ENCODE measurements at regions not wholly inside any gene's neighbourhood (a gene's known extent, or its start where the extent isn't known, plus 50 kb on each side); places are given as distances from the start of the nearest gene placed in this dataset.
"Not testable (repeated sequence)": the region's sequence is repeated elsewhere in the genome, so short reads cannot be mapped to it uniquely, and the experiment has no call there.

GRCh38 chr3:95711789-95712188 lies 1102.6 kb upstream of the EPHA6 start:
- no peak for DNase-seq

DNA sequence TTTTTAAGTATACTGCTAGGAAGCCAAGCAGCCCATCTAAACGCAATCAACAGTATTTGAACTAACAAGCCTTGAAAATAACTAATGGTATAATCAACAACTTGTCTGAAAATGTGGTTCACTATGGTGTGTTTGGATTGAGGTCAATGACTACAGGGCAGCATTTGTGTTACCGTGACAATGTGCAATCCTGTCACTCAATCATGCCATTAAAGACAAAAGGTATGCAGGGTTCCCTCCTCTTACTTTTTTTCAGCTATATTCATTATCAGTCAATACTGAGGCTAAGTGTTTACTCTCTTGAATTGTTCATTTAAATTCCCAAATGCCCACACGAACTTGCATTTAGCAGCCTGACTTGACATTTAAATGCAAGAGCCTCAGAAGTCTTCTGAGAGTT lies 1099.3 kb upstream of the EPHA6 start:
- no peak for DNase-seq

- DNase-seq: no peak
Observed at GRCh38 chr3:95717048-95717447, 1097.3 kb upstream of the EPHA6 start.

GRCh38 chr3:95718168-95718567 lies 1096.2 kb upstream of the EPHA6 start:
- no peak for DNase-seq

DNA sequence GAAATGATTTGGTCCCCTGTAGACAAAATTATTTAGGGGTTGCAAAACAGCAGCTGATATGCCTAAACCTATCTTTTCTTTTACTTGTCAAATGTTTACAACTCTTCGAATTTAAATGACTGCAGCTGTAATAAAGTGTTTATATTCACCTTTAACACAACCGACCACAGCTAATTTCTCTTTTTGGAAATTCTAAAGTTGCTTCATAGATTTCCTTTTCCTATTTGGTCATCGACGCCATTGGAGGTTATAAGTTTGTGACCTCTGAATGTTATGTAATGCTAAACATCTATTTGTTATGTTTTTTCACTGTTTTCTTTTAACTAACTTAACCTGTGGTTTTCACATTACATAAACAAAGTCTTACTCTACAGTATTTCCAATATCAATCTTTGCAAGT lies 1094.9 kb upstream of the EPHA6 start:
- no peak for DNase-seq

- DNase-seq: no peak
Observed at GRCh38 chr3:95721938-95722337, 1092.5 kb upstream of the EPHA6 start.

DNA sequence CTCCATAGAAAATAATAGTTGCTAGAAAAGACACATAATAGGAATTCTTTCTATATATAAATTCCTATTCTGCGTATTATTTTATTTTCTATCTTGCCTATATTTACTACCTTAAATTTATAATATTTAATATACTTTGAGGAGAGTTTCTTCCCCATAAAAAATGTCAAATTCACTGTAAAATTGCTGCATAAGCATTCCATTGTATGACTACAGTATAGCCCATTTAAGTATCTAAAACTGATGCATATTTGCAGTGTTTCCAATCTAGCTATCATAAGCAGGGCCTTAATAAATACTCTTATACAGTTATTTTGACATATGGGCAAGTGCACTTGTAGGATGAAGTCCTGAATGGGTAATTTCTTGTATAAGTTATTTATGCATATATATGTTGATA lies 1088.6 kb upstream of the EPHA6 start:
- DNase-seq: no peak

GRCh38 chr3:95731753-95732152 lies 1082.6 kb upstream of the EPHA6 start:
- DNase-seq: no peak

GRCh38 chr3:95733336-95733735 lies 1081.1 kb upstream of the EPHA6 start:
- no peak for DNase-seq

DNA sequence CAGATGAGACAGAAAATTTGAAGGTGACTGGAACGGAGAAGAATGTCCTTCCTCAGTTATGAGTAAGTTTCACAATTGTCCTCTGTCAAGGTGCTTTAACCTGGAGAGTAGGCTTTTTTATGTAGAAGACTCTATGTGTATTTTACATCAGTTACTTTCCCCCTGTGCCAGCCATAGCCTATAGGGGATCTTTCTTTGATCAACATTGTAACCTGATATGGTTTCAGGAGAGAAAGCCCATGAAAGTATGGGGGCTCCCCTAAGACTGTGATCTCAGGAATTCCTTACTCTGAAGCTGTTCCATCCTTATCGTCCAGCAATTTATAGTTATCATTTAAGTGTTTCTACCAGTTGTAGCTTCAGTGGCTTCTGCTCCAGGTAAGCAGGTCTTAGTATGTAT lies 1076.3 kb upstream of the EPHA6 start:
- DNase-seq: no peak

- not testable (repeated sequence) for DNase-seq
Observed at GRCh38 chr3:95744896-95745295, 1069.5 kb upstream of the EPHA6 start.

DNA sequence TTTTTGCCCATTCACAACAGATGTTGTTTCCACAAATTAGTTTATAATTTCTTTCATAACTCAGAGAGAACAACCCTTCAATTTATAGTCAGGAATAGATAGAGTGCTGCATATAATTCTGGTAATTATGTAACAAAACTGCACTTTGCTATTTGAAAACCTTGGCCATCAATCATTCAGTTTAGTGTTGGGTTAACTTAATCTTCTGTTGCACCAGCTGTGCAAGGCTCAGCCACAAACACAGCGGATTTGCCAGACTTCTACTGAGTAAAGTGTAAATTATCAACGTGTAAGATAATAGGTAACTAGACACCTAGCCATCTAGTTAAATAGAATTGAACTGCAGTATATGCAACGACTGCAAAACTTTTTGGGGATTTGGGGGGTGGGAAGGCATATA lies 1064.3 kb upstream of the EPHA6 start:
- no peak for DNase-seq

DNA sequence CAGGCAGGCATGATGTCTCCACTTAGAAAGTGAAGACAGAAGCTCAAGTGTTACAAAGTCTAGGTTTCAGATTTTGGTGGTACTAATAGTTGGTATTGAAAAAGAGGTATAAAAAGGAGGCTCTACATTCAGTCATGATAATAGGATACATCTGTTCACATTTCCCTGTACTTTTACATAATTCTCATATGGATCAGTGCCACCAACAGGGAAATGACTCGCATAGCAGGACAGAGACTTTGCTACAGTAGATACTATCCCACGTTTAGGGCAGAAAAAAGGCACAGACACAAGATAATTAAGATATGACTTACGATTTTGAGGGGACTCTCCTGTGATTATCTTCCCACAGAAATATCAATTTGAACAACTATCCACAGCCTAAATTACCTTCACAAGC lies 1062.9 kb upstream of the EPHA6 start:
- no peak for DNase-seq

GRCh38 chr3:95752199-95752598 lies 1062.2 kb upstream of the EPHA6 start:
- DNase-seq: no peak

- no peak for DNase-seq
Observed at GRCh38 chr3:95758707-95759106, 1055.7 kb upstream of the EPHA6 start.

DNA sequence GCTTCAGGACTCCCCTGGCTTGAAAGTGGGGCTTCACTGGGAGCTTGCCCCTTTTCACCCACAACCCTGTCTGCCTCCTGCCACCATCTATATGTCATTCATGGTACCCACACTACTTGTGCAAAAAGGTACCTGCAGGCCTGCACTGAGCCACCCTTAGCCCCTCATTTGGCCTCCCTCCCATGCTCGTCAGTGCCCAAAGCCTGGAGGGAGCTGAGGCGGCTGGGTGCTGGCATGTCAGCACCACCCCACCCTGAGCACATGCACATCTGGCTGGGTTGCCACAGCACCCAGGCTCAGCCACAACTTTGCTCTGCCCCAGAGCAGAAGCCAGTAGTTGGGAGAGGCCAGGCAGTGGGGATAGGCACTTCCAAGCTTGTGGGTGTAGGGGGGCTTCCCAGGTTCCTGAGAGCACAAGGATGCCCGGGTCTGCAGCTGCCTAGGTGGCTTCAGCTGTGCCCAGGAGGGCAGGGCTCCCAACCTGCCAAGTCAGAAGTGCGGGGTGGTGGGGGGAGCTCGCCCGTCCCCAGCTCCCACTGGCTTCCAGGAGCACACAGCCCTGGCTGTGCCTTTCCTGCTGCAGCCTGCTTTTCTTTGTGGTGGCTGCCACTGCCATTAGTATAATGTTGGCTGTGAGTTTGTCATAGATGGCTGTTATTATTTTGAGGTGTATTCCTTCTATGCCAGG lies 1054.6 kb upstream of the EPHA6 start:
- no peak for DNase-seq

DNA sequence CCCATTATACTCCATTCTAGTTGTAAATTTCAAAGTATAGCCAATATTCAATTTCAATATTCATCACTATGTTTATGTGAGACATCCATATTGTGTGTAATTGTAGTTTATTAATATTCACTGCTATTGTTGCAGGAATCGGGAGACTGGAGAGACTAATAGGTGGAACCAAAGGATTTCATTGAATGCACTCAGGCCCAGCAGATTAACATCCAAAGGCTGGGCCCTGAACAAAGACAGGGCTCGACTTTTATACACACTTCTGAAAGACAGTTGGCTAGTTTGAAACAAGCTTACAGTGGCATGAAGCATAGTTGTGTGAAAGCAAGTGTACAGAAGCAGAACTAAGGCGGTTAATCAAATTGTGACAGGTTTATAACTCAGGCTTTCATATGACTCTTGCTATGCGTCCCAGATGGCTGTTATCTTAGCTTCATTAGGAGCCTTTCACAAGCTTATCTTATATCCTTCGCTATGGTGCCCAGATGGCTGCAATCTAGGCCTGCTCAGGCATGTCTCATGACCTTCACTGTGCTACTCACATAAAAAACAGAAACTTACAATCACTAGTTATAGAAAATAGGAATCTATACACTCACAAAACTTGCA lies 1038.8 kb upstream of the EPHA6 start:
- DNase-seq: no peak

- DNase-seq: no peak
Observed at GRCh38 chr3:95781598-95781997, 1032.8 kb upstream of the EPHA6 start.

DNA sequence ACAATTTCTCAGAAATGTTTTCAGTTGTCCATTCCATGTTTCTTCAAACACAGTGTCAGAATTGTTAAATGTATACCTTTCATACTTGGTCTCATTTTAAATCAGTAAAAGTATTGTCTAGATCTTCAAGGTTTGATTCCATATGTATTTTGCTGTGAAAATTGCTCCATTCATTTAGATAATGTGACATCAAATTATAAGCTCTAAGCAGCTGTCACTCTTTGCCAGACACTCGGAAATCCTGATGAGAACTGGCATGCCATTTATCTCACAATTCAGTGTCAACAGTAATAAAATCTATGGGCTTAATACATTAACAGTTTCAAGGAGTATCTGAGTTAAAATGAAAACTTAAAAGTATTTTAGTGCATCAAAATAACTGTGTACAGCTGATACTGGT lies 1025.3 kb upstream of the EPHA6 start:
- no peak for DNase-seq

DNA sequence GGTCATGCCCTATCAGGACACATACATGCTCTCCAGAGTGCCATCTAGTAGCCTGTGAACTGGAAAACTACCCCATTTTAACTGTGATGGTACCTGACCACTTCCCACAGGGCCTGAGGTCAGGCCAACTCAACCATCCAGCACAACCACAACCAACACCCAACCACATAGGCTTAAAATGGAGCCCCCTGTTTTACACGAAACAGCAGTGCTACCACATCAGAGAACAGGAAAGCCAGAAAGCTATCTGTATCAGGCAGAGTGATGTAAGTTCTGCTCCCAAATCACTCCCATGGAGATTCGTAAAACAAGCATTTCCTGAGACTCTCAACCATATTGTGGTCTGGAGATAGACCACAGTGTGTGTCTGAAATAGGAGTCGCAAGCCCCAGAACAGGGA lies 1017.3 kb upstream of the EPHA6 start:
- DNase-seq: no peak

DNA sequence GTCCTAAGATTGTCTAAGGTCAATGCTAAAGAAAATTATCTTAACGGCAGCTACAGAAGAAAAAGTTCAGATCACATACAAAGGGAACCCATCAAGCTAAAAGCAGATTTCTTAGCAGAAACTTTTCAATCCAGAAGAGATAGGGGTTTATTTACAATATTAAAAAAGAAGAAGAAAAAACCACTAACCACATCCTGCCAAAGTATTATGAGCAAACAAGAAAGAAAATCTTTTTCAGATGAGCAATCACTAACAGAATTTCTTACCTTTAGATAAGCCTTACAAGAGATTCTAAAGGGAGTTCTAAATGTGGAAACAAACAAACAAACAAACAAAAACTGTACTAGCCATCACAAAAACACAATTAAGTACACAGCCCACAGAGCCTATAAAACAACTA lies 1015.8 kb upstream of the EPHA6 start:
- DNase-seq: no peak

GRCh38 chr3:95810462-95810861 lies 1003.9 kb upstream of the EPHA6 start:
- DNase-seq: no peak

- no peak for DNase-seq
Observed at GRCh38 chr3:95813244-95813643, 1001.1 kb upstream of the EPHA6 start.

DNA sequence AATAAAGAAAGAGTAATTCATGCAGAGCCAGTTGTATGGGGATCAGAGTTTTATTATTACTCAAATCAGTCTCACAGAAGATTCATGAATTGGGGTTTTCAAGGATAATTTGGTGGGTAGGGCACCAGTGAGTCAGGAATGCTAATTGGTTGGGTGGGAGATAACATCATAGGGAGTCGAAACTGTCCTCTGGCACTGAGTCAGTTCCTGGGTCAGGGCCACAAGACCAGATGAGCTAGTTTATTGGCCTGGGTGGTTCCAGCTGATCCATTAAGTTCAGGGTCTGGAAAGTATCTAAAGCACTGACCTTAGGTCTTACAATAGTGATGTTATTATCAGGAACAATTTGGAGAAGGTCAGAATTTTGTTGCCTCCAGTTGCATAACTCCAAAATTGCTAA lies 998.6 kb upstream of the EPHA6 start:
- no peak for DNase-seq

DNA sequence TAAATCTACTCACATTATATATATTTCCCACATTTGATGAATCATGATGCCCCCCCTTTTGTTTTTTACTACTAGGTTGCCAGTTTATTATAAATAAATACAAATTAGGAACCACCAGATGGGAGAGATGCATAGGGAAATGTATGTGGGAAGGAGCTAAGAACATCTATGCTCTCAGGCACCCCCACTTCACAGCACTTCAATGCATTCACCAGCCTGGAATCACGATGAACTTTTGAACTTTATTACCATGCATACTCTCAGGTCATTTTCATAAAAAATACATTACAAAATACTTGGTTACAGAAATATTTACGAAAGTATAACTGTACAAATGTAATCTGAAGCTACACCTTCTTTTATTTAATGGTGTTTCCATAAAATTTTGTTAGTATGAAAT lies 988.0 kb upstream of the EPHA6 start:
- DNase-seq: no peak

Data from NCI-H2227 treated with DMSO at 0.1 percent for 48 hours (cell line).